ENCODE measurements at regions not wholly inside any gene's neighbourhood (a gene's known extent, or its start where the extent isn't known, plus 50 kb on each side); places are given as distances from the start of the nearest gene placed in this dataset.

DNA sequence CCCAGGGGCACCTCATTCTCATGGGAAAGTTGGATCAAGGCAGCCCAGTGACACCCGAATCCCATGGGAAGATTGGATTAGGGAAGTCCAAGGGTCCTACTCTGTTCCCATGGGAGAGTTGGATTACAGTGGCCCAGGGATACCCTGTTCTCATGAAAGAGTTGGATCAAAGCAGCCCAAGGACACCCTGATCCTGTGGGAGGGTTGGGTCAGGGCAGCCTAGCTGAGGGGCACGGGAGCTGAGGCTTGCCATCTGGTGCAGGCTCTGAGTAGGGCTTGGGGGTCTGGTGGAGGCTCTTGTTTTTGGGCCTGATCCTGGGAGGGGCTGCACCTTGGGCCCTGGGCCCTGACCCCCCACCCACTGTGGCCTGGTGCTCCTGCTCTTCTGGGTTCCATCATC, 87.1 kb downstream of the ACKR3 start (continued):
- TF ChIP-seq, protein P1, sequence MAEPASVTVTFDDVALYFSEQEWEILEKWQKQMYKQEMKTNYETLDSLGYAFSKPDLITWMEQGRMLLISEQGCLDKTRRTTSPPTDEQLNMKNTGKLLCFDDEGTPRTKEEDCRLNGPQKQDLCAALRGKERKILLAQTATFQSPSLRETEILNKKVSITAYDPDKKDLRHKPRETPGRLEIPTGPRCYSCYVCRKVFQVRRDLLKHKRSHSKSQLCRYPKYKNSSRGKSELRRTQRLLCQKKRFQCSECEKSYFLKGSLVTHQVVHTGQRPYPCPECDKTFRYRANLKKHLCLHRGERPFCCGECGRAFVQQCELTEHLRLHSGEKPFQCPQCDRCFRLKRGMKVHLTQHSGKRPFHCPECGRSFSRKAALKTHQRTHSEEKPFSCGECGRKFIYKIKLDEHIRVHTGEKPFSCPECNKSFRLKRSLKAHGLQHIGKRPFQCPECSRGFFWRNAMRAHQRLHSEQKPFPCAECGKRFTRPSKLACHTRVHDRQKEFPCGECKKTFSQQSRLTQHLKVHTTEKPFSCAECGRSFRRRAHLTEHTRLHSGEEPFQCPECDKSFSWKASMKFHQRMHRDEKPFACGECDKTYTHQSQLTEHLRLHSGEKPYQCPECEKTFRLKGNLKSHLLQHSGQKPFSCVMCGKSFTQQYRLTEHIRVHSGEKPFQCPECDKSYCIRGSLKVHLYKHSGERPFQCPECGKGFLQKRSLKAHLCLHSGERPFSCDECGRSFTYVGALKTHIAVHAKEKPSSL (CRISPR knock-in tag; conservative IDR thresholded peaks at IDR 0.05), result no peak
- no peak for TF ChIP-seq CREB1 (CRISPR knock-in tag; IDR thresholded peaks at IDR 0.05)
- no peak for TF ChIP-seq E2F5 (CRISPR knock-in tag; IDR thresholded peaks at IDR 0.05)

DNA sequence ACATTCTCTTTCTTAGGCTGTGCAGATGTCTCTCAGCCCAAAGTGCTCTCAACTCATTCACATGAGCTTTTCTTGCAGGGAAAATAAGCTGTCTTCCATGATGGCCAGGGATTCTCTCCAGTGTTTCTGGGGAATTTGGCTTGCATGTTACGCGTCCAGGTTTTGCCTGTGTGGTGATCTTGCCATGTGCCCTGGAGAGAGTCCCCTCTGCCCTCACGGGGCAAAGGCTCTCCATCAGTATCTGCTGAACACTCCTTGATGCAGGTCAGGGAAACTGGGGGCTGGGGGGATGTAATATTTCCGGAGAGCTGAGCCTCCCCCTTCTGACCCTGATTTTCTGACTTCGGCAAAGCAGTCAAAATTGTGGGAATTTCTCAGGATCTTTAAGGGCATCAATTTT, 87.6 kb downstream of the ACKR3 start:
- CTCF ChIA-PET, result no interaction called here
- TF ChIP-seq NR1H2 (CRISPR knock-in tag; IDR thresholded peaks at IDR 0.05) (no peak), NR2C2 (CRISPR knock-in tag; IDR thresholded peaks at IDR 0.05) (no peak), PRRX2 (CRISPR knock-in tag; IDR thresholded peaks at IDR 0.05) (no peak), OVOL2 (CRISPR knock-in tag; IDR thresholded peaks at IDR 0.05; ENCODE audit: borderline replicate concordance) (no peak), ZNF532 (CRISPR knock-in tag; IDR thresholded peaks at IDR 0.05; ENCODE audit: borderline replicate concordance) (no peak), ESRRA (CRISPR knock-in tag; IDR thresholded peaks at IDR 0.05; ENCODE audit: borderline replicate concordance) (no peak), ZNF219 (CRISPR knock-in tag; IDR thresholded peaks at IDR 0.05; ENCODE audit: borderline replicate concordance) (no peak), SMAD3 (CRISPR knock-in tag; IDR thresholded peaks at IDR 0.05; ENCODE audit: borderline replicate concordance) (no peak), NFATC4 (CRISPR knock-in tag; IDR thresholded peaks at IDR 0.05) (no peak), KAT7 (CRISPR knock-in tag; IDR thresholded peaks at IDR 0.05; ENCODE audit: borderline replicate concordance) (no peak), E2F1 (CRISPR knock-in tag; IDR thresholded peaks at IDR 0.05) (no peak), E2F5 (CRISPR knock-in tag; IDR thresholded peaks at IDR 0.05) (no peak), RELA (CRISPR knock-in tag; IDR thresholded peaks at IDR 0.05; ENCODE audit: borderline replicate concordance) (no peak), ATF3 (CRISPR knock-in tag; conservative IDR thresholded peaks at IDR 0.05) (no peak)
- TF ChIP-seq, protein P2, sequence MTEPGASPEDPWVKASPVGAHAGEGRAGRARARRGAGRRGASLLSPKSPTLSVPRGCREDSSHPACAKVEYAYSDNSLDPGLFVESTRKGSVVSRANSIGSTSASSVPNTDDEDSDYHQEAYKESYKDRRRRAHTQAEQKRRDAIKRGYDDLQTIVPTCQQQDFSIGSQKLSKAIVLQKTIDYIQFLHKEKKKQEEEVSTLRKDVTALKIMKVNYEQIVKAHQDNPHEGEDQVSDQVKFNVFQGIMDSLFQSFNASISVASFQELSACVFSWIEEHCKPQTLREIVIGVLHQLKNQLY (CRISPR knock-in tag; IDR thresholded peaks at IDR 0.05), result no peak
- TF ChIP-seq, protein P3, sequence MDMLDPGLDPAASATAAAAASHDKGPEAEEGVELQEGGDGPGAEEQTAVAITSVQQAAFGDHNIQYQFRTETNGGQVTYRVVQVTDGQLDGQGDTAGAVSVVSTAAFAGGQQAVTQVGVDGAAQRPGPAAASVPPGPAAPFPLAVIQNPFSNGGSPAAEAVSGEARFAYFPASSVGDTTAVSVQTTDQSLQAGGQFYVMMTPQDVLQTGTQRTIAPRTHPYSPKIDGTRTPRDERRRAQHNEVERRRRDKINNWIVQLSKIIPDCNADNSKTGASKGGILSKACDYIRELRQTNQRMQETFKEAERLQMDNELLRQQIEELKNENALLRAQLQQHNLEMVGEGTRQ (CRISPR knock-in tag; IDR thresholded peaks at IDR 0.05), result no peak
- TF ChIP-seq, protein P4, sequence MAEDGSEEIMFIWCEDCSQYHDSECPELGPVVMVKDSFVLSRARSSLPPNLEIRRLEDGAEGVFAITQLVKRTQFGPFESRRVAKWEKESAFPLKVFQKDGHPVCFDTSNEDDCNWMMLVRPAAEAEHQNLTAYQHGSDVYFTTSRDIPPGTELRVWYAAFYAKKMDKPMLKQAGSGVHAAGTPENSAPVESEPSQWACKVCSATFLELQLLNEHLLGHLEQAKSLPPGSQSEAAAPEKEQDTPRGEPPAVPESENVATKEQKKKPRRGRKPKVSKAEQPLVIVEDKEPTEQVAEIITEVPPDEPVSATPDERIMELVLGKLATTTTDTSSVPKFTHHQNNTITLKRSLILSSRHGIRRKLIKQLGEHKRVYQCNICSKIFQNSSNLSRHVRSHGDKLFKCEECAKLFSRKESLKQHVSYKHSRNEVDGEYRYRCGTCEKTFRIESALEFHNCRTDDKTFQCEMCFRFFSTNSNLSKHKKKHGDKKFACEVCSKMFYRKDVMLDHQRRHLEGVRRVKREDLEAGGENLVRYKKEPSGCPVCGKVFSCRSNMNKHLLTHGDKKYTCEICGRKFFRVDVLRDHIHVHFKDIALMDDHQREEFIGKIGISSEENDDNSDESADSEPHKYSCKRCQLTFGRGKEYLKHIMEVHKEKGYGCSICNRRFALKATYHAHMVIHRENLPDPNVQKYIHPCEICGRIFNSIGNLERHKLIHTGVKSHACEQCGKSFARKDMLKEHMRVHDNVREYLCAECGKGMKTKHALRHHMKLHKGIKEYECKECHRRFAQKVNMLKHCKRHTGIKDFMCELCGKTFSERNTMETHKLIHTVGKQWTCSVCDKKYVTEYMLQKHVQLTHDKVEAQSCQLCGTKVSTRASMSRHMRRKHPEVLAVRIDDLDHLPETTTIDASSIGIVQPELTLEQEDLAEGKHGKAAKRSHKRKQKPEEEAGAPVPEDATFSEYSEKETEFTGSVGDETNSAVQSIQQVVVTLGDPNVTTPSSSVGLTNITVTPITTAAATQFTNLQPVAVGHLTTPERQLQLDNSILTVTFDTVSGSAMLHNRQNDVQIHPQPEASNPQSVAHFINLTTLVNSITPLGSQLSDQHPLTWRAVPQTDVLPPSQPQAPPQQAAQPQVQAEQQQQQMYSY (CRISPR knock-in tag; IDR thresholded peaks at IDR 0.05), result no peak

More for the DNA sequence above, 87.6 kb downstream of the ACKR3 start:
- DNase-seq (ENCODE audit: low spot score), result no peak
- H3K4me3 Mint-ChIP-seq, result no peak overlapping the region
- H3K27ac Mint-ChIP-seq, result no peak overlapping the region
- no peaks in the 10 kb centered on the region for H3K36me3 Mint-ChIP-seq
- no peaks in the 10 kb centered on the region for H3K9me3 Mint-ChIP-seq
- peaks cover 34% of the 10 kb centered on the region for H3K4me1 Mint-ChIP-seq
- POLR2A ChIA-PET, result no interaction called here
- no peak for ATAC-seq
- H3K27me3 Mint-ChIP-seq (ENCODE audit: low read depth), result peaks cover 3% of the 10 kb centered on the region
